K562 (cell line): ENCODE measurements at regions not wholly inside any gene's neighbourhood (a gene's known extent, or its start where the extent isn't known, plus 50 kb on each side); places are given as distances from the start of the nearest gene placed in this dataset.

Experiments used
- ATAC-seq: fragments of 200-7000 bp; cut with Tn5 transposase; 3 replicates; pipeline ENCODE4 v1.9.1; 2020; ENCODE audit warnings: moderate library complexity
- BruUV-seq: library from RNA; stranded (reverse); fragments of 400-500 nt; replicated peaks from 2 replicates; lab custom pipeline; 2021; lab: Mats Ljungman, UMichigan
- CTCF ChIA-PET: fragments of 300-600 bp; formaldehyde crosslinking; extraction: SDS; loops from one replicate; lab custom pipeline; 2021; ENCODE audit warnings: low intra/inter-chr PET ratio; lab: Yijun Ruan, JAX
- POLR2A ChIA-PET: fragments of 300-600, 350-650 bp; sonication (Branson Sonifier 250); formaldehyde crosslinking; extraction: SDS; loops from one replicate; lab custom pipeline; 2021; ENCODE audit warnings: antibody characterized with exemption, inconsistent platforms; lab: Yijun Ruan, JAX
- DNase-seq, 4 experiments: peaks; one replicate each; pipeline versions ENCODE4 v3.0.0 to v3.0.0-alpha.2; 2011 to 2018; ENCODE audit warnings: low spot score in 3 of 4, mixed read lengths in 3 of 4; ENCODE audit errors: extremely low read depth in 1 of 4
- FAIRE-seq: peaks from 2 replicates; lab custom pipeline; 2011; peaks lifted over from hg19 to GRCh38; lab: Jason Lieb, UNC
- H2AFZ ChIP-seq: 2 replicates; pipeline ENCODE4 v1.6.0; 2011; ENCODE audit warnings: low read depth, low read length, control low read depth, inconsistent platforms
- H3K27ac ChIP-seq: fragments of 200-600 bp; 3 replicates; pipeline ENCODE4 v1.8.0; 2011; ENCODE audit warnings: low read depth, mild to moderate bottlenecking, control low read depth, inconsistent platforms, low read length, moderate library complexity, mixed read lengths; ENCODE audit errors: extremely low read depth
- H3K27me3 ChIP-seq, 2 experiments: fragments of 300-600 bp in 1 of 2; 2 replicates in 1 of 2; 3 replicates in 1 of 2; pipeline versions ENCODE4 v1.6.0 to v1.8.0; 2011; ENCODE audit warnings: inconsistent platforms in 2 of 2, low read length in 2 of 2, mild to moderate bottlenecking in 1 of 2, mixed read lengths in 1 of 2, moderate library complexity in 1 of 2; ENCODE audit not compliant: control insufficient read depth in 2 of 2, insufficient read depth in 2 of 2
- H3K36me3 ChIP-seq: fragments of 300-600 bp; 3 replicates; pipeline ENCODE4 v1.8.0; 2011; ENCODE audit warnings: mild to moderate bottlenecking, low read length, inconsistent platforms; ENCODE audit not compliant: control insufficient read depth, insufficient read depth
- H3K4me1 ChIP-seq, 2 experiments: fragments of 200-600 bp in 1 of 2; replicated peaks in 1 of 2; 2 replicates in 1 of 2; 3 replicates in 1 of 2; pipeline versions ENCODE4 v1.5.1 to v1.8.0; 2011; ENCODE audit warnings: inconsistent platforms in 2 of 2, low read length in 2 of 2, mild to moderate bottlenecking in 1 of 2, mixed read lengths in 1 of 2, moderate library complexity in 1 of 2; ENCODE audit not compliant: control insufficient read depth in 2 of 2, insufficient read depth in 2 of 2
- H3K4me2 ChIP-seq: 2 replicates; pipeline ENCODE4 v1.6.1; 2011; ENCODE audit warnings: low read length, control low read depth, inconsistent platforms, mixed read lengths; ENCODE audit not compliant: insufficient read depth
- H3K4me3 ChIP-seq: fragments of 200-600 bp; sonication (generic), shearing (Covaris generic); 2 replicates; pipeline ENCODE4 v1.5.1; 2016; ENCODE audit warnings: control low read depth, inconsistent platforms
- H3K79me2 ChIP-seq: fragments of 200-600 bp; 3 replicates; pipeline ENCODE4 v1.8.0; 2011; ENCODE audit warnings: low read length, inconsistent platforms; ENCODE audit not compliant: control insufficient read depth, insufficient read depth
- H3K9ac ChIP-seq, 2 experiments: 2 replicates each; pipeline versions ENCODE4 v1.6.0 to v1.6.1; 2011; ENCODE audit warnings: low read depth in 2 of 2, low read length in 2 of 2, control low read depth in 1 of 2, inconsistent platforms in 1 of 2, mild to moderate bottlenecking in 1 of 2, mixed read lengths in 1 of 2; ENCODE audit not compliant: insufficient read depth in 1 of 2
- H3K9me1 ChIP-seq: one replicate; pipeline ENCODE4 v1.6.0; 2011; ENCODE audit warnings: inconsistent platforms, mild to moderate bottlenecking, low read length, moderate library complexity; ENCODE audit not compliant: control insufficient read depth, insufficient read depth
- H3K9me3 ChIP-seq: replicated peaks from 2 replicates; pipeline ENCODE4 v1.5.1; 2011; ENCODE audit warnings: low read depth, low read length, inconsistent platforms; ENCODE audit not compliant: control insufficient read depth, insufficient read depth
- H4K20me1 ChIP-seq: replicated peaks from 2 replicates; pipeline ENCODE4 v1.6.1; 2011; ENCODE audit warnings: low read length, inconsistent platforms, mixed read lengths; ENCODE audit not compliant: control insufficient read depth, insufficient read depth
- CBFA2T3 ChIP-seq: fragments of 450-650 bp; IDR thresholded peaks from 2 replicates; pipeline ENCODE4 v1.6.1; 2017
- CHD4 ChIP-seq: fragments of 200-600 bp; sonication (generic); IDR thresholded peaks from 3 replicates; pipeline ENCODE4 v1.6.1; 2012; ENCODE audit warnings: low read depth, mild to moderate bottlenecking, mixed read lengths, low read length, inconsistent platforms; ENCODE audit not compliant: insufficient read depth, insufficient replicate concordance, poor library complexity, severe bottlenecking
- FOXJ3 ChIP-seq: sonication (generic); formaldehyde crosslinking; IDR thresholded peaks from 2 replicates; pipeline ENCODE4 v1.4.0; 2020; ENCODE audit warnings: mild to moderate bottlenecking, missing genetic modification reagents
- HDAC2 ChIP-seq: fragments of 450-650 bp; IDR thresholded peaks from 2 replicates; pipeline ENCODE4 v1.6.1; 2016; ENCODE audit warnings: mild to moderate bottlenecking
- HMGN3 ChIP-seq: IDR thresholded peaks from 2 replicates; pipeline ENCODE4 v1.6.1; 2011; ENCODE audit warnings: borderline replicate concordance, low read depth, mild to moderate bottlenecking, mixed read lengths, low read length; ENCODE audit not compliant: insufficient read length; ENCODE audit errors: extremely low read depth
- MAZ ChIP-seq, 2 experiments: fragments of 450-650 bp in 1 of 2; sonication (generic) in 1 of 2; formaldehyde crosslinking; IDR thresholded peaks in 1 of 2; conservative IDR thresholded peaks in 1 of 2; 2 replicates each; pipeline versions ENCODE4 v1.4.0 to v1.5.0; 2020; ENCODE audit warnings: mild to moderate bottlenecking in 1 of 2, missing genetic modification reagents in 1 of 2
- MEIS2 ChIP-seq: fragments of 450-650 bp; IDR thresholded peaks from 2 replicates; pipeline ENCODE4 v1.6.1; 2014; ENCODE audit warnings: mild to moderate bottlenecking; ENCODE audit not compliant: partially characterized antibody
- RBM17 ChIP-seq: fragments of 200-400 bp; formaldehyde crosslinking; IDR thresholded peaks from 2 replicates; pipeline ENCODE4 v1.6.1; 2017; ENCODE audit warnings: low read depth, mild to moderate bottlenecking, low read length, borderline replicate concordance
- RBM22 ChIP-seq: fragments of 200-400 bp; formaldehyde crosslinking; IDR thresholded peaks from 2 replicates; pipeline ENCODE4 v1.6.1; 2018; ENCODE audit warnings: low read length, low read depth; ENCODE audit not compliant: poor library complexity, severe bottlenecking
- TCF7 ChIP-seq: sonication (generic); IDR thresholded peaks from 2 replicates; pipeline ENCODE4 v1.6.1; 2016; ENCODE audit warnings: antibody characterized with exemption, borderline replicate concordance
- ZFP36 ChIP-seq: fragments of 150-350 bp; IDR thresholded peaks from 2 replicates; pipeline ENCODE4 v1.6.1; 2018; ENCODE audit warnings: low read length, low read depth; ENCODE audit not compliant: partially characterized antibody
- ZNF239 ChIP-seq: fragments of 250-450 bp; sonication (Bioruptor Pico); IDR thresholded peaks from 2 replicates; pipeline ENCODE4 v1.4.0; 2020; ENCODE audit warnings: mild to moderate bottlenecking
- ZNF449 ChIP-seq: fragments of 250-450 bp; sonication (Bioruptor Pico); IDR thresholded peaks from 2 replicates; pipeline ENCODE4 v1.8.0; 2022; ENCODE audit warnings: moderate library complexity, mild to moderate bottlenecking, inconsistent platforms
- ZNF780A ChIP-seq: fragments of 250-450 bp; sonication (Bioruptor Pico); IDR thresholded peaks from 2 replicates; pipeline ENCODE4 v1.5.0; 2021; ENCODE audit warnings: mild to moderate bottlenecking
- WGBS: fragments of 100-300 bp; shearing (Covaris generic); methylation state at CpG from one replicate; pipeline ENCODE4 v1.1.6; 2016; ENCODE audit warnings: low coverage, mixed read lengths; ENCODE audit not compliant: insufficient coverage; ENCODE audit errors: missing lambda C conversion rate; 5-methylcytosine and 5-hydroxymethylcytosine counted together
- in situ Hi-C: fragments of 300-500 bp; cut with MboI; formaldehyde crosslinking; loops from 4 replicates; pipeline ENCODE4 v1.15.0; 2018; ENCODE audit warnings: inconsistent platforms, mixed read lengths
- intact Hi-C: fragments of 100-400 bp; cut with micrococcal nuclease; formaldehyde crosslinking; loops from 2 replicates; pipeline ENCODE4 v1.14.2; 2022

DNA sequence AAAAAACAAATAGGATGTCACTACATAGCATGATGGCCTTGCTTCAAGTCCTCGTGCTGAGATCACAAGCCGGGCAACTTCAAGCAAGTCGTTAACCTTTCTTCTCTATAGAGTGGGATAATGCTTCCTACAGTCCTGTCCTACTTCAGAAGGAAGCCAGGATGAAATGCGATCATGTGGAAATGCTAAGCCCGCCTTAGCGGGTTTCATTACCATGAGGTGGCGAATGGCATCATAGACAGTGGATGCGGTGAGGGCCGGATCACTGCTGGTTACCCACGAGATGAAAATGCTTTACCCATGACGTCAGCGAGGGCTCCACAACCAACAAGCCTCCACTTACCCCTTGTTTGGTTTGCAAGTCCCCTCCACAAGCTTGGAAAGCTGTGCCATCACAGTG, 206.4 kb downstream of the TBXT start (continued):
- TF ChIP-seq TCF7, result no peak
- no peak for TF ChIP-seq RBM17
- TF ChIP-seq ZNF239 (CRISPR knock-in tag), result no peak
- TF ChIP-seq HMGN3, result no peak
- no peak for TF ChIP-seq CHD4

GRCh38 chr6:165960695-165961094, 207.0 kb downstream of the TBXT start:
- H3K79me2 ChIP-seq, result no peaks in the 10 kb centered on the region
- POLR2A ChIA-PET, result no interaction called here
- no TSS peak for BruUV-seq

More at GRCh38 chr6:165960695-165961094, 207.0 kb downstream of the TBXT start:
- Histone ChIP-seq H3K36me3 (no peaks in the 10 kb centered on the region), H3K4me1 (no peaks in the 10 kb centered on the region), H3K4me3 (no peak overlapping the region), H3K27ac (no peak overlapping the region), H4K20me1 (no peaks in the 10 kb centered on the region), H3K9ac (no peak overlapping the region), H3K9me1 (no peaks in the 10 kb centered on the region), H3K9me3 (no peaks in the 10 kb centered on the region), H3K4me2 (no peak overlapping the region), H3K27me3 (peaks cover 0 to 14% of the 10 kb centered on the region in 2 experiments; a peak in 3 of 5 replicates), H2AFZ (no peak overlapping the region)
- 0% methylated on average over 12 of the region's 12 CpGs for WGBS
- ATAC-seq (no peak), DNase-seq (no peak), FAIRE-seq (no peak)
- CTCF ChIA-PET, result no interaction called here
- in situ Hi-C loops (no loop called here), intact Hi-C loops (no loop called here)
- TF ChIP-seq HDAC2 (no peak), FOXJ3 (CRISPR knock-in tag) (no peak), CBFA2T3 (no peak), RBM22 (no peak), ZFP36 (no peak), ZNF780A (no peak), MEIS2 (no peak), MAZ (CRISPR knock-in tag; conservative IDR thresholded peaks at IDR 0.05 in 1 of 2, IDR thresholded peaks at IDR 0.05 in 1 of 2) (no peak), ZNF449 (CRISPR knock-in tag) (no peak)
